Mucosa of descending colon (tissue), 3 donors: ENCODE measurements at regions not wholly inside any gene's neighbourhood (a gene's known extent, or its start where the extent isn't known, plus 50 kb on each side); places are given as distances from the start of the nearest gene placed in this dataset.

ENCODE experiments used
- ATAC-seq: fragments of 200-7000 bp; cut with Tn5 transposase; one replicate; pipeline ENCODE4 v1.9.1; 2020; ENCODE audit warnings: mild to moderate bottlenecking, moderate library complexity
- DNase-seq, 3 donors: peaks; one replicate each; pipeline ENCODE4 v3.0.0-alpha.2; 2020
- H3K36me3 ChIP-seq: fragments of 200-600 bp; one replicate; pipeline ENCODE4 v1.8.0; 2021; ENCODE audit warnings: low read depth, mild to moderate bottlenecking
- H3K4me1 ChIP-seq: fragments of 200-600 bp; one replicate; pipeline ENCODE4 v1.8.0; 2021; ENCODE audit warnings: low read depth, mild to moderate bottlenecking
- H3K4me3 ChIP-seq: fragments of 200-600 bp; one replicate; pipeline ENCODE4 v1.8.0; 2021; ENCODE audit warnings: mild to moderate bottlenecking
- H3K9me3 ChIP-seq: fragments of 200-600 bp; one replicate; pipeline ENCODE4 v1.8.0; 2021; ENCODE audit warnings: mild to moderate bottlenecking
- CTCF ChIP-seq: fragments of 200-600 bp; IDR thresholded peaks from one replicate; pipeline ENCODE4 v1.8.0; 2022; ENCODE audit warnings: antibody characterized with exemption, mild to moderate bottlenecking
- intact Hi-C, 2 donors: fragments of 100-400 bp; cut with DNase I in 1 of 2; cut with micrococcal nuclease in 1 of 2; formaldehyde crosslinking; loops; one replicate each; pipeline versions ENCODE4 v1.11.0 to v1.11.1; 2022; cut with DNase I, micrococcal nuclease
- donor health status: DM: no; HTN: no; CAD: no; lungs with moderate emphysema.
- donor health status: DM: no; HTN: no; CAD: no.
- donor health status: DM: no; HTN: yes; CAD: no.

- no peak for ATAC-seq
- H3K9me3 ChIP-seq, result no peaks in the 10 kb centered on the region
- intact Hi-C loops, result no loop called here
- peak in 1 of 3 donors; percentile 28 for DNase-seq
- peaks cover 3% of the 10 kb centered on the region for H3K4me1 ChIP-seq
- H3K36me3 ChIP-seq, result no peaks in the 10 kb centered on the region
- no peak overlapping the region for H3K4me3 ChIP-seq
- no peak for TF ChIP-seq CTCF
Observed at GRCh38 chr22:49629261-49629570, 198.5 kb downstream of the BRD1 start.

- intact Hi-C loops, result no loop called here
- peak in 2 of 3 donors; percentile 7 to 36 for DNase-seq
- H3K4me3 ChIP-seq, result no peak overlapping the region
- no peak for ATAC-seq
- peaks cover 3% of the 10 kb centered on the region for H3K4me1 ChIP-seq
- no peak for TF ChIP-seq CTCF
- H3K36me3 ChIP-seq, result no peaks in the 10 kb centered on the region
- H3K9me3 ChIP-seq, result no peaks in the 10 kb centered on the region
Observed at GRCh38 chr22:49628391-49629260, 199.0 kb downstream of the BRD1 start.

GRCh38 chr22:49627217-49628181 lies 200.2 kb downstream of the BRD1 start:
- ATAC-seq (no peak), DNase-seq (peak in 1 of 3 donors; percentile 29)
- H3K9me3 ChIP-seq, result no peaks in the 10 kb centered on the region
- intact Hi-C loops, result no loop called here
- H3K4me3 ChIP-seq, result no peak overlapping the region
- TF ChIP-seq CTCF, result no peak
- H3K4me1 ChIP-seq, result peaks cover 3% of the 10 kb centered on the region
- no peaks in the 10 kb centered on the region for H3K36me3 ChIP-seq

- H3K36me3 ChIP-seq, result no peaks in the 10 kb centered on the region
- no peaks in the 10 kb centered on the region for H3K9me3 ChIP-seq
- H3K4me1 ChIP-seq, result no peaks in the 10 kb centered on the region
- intact Hi-C loops, result no loop called here
- DNase-seq (peak in 1 of 3 donors; percentile 32), ATAC-seq (no peak)
- no peak overlapping the region for H3K4me3 ChIP-seq
- no peak for TF ChIP-seq CTCF
Observed at GRCh38 chr22:49626361-49627216, 201.1 kb downstream of the BRD1 start.
